ENCODE measurements at regions not wholly inside any gene's neighbourhood (a gene's known extent, or its start where the extent isn't known, plus 50 kb on each side); places are given as distances from the start of the nearest gene placed in this dataset.

DNA sequence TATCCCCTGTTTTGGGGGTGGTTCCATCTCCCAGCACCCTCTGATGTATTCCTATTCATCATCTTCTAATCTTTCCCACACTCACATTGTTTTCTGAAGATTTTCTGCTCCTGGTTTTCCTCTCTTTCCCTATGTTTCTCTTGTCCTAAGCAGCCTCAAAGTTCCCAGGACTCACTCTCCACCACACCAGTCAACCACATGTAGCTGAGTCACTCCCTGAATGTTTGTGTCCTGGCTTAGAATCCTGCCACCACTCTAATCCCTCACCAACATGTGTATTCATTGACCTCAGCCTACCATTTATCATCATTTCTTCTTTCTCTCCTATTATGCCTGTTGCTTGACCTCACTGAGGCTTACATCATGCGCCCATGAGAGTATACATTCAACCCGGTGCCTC is 282.4 kb upstream of the ADAMTS16 start:
- TF ChIP-seq, protein P1, sequence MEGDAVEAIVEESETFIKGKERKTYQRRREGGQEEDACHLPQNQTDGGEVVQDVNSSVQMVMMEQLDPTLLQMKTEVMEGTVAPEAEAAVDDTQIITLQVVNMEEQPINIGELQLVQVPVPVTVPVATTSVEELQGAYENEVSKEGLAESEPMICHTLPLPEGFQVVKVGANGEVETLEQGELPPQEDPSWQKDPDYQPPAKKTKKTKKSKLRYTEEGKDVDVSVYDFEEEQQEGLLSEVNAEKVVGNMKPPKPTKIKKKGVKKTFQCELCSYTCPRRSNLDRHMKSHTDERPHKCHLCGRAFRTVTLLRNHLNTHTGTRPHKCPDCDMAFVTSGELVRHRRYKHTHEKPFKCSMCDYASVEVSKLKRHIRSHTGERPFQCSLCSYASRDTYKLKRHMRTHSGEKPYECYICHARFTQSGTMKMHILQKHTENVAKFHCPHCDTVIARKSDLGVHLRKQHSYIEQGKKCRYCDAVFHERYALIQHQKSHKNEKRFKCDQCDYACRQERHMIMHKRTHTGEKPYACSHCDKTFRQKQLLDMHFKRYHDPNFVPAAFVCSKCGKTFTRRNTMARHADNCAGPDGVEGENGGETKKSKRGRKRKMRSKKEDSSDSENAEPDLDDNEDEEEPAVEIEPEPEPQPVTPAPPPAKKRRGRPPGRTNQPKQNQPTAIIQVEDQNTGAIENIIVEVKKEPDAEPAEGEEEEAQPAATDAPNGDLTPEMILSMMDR (IDR thresholded peaks at IDR 0.05): no peak

DNA sequence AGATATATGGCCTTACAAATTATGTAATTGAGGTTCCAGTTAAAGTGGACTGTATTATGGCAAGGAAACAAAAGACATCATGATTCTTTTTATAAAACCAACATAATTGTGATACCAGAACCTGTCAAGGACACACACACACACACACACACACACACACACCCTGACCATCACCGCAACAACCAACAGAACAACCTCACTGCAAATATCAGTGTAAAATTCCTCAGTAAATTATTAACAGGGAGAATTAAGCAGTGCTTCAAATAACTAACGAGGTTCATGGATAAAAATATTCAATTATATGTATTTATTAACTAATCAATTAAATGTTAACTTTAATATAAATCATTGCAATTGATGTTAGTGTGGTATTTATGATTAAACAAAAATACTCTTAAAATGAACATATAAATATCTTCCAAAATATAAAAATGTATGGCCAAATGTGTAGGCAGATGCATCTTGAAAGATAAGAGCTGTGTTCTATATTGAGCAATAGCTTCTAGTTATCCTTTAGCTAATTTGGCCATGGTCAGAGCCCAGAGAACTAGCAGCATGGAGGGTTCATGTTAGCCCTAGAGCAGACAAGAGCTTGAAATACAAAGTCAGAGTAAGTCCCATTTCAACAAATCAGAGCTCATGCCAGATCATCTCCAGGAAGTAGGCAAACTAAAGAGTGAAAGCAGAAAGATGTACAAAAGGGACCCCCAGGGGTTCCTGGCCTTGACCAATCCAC is 280.5 kb upstream of the ADAMTS16 start:
- TF ChIP-seq, protein P1 (IDR thresholded peaks at IDR 0.05): no peak

DNA sequence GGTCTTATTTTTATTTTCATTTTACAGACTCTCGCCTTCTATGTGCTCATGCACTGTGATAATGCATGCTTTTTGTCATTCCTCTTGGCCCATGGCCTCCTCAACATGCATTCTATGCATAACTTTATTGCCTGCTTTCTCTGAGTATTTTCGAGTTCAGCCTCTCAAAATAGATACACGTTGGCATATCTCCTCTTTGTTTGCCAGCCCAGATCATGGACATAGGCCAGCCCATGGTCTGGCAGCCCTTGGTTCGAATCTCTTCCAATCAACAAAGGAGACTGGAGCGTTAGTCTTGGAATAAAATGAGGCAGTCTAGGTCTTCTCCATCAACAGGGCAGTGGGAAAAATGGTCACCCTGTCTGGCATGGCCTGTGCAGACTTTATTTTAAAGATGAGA is 279.5 kb upstream of the ADAMTS16 start:
- TF ChIP-seq, protein P1 (IDR thresholded peaks at IDR 0.05): no peak

DNA sequence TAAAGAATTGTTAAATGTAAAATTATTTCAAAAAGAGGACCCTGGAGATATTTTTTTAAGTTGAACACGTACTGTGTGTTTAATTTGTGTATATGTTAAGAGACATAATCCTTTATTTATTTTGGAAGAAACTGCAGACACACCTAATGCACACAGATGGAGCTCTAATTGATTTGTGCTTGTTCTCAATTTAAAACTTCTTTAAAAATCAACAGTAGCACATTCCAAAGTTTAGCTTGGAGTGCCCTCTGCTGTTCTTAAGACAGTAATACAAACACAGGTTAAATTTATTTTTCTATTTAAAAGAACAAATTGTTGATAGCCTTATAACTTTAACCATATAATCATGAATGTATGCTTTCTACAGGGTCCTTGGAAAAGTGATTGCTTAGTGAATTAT is 277.6 kb upstream of the ADAMTS16 start:
- TF ChIP-seq, protein P1 (IDR thresholded peaks at IDR 0.05): peak; percentile 76

DNA sequence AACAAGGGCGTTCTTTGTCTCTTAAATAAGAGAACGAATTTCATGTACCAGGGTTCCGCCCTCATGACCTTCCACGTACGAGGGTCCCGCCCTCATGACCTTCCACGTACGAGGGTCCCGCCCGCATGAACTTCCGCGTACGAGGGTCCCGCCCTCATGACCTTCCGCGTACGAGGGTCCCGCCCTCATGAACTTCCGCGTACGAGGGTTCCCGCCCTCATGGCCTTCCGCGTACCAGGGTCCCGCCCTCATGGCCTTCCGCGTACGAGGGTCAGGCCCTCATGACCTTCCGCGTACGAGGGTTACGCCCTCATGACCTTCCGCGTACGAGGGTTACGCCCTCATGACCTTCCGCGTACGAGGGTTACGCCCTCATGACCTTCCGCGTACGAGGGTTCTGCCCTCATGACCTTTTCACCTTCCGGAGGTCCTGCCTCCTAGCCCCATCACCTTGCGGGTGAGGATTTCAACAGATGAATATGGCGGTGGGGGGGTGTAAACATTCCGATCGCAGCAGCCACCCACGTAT is 273.9 kb upstream of the ADAMTS16 start:
- TF ChIP-seq, protein P1 (IDR thresholded peaks at IDR 0.05): no peak

DNA sequence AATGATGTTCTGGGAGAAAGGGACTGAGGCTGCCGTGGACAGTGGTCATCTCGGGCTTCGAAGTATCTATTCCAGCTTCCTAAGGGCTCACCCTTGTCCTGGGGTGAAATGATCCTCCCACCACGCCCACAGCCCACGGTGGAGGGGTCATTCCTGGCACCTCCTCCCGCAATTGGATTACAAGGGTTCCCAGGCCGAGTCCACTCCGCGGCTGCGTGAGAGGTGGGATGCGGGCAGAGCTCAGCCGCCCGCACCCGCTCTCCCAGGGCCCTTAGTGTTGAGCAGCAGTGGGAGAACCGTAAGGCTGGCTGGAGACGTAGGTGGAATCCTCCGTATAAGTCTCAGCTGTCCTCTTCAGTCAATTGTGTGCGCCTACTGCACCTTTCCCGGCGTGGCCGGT is 273.3 kb upstream of the ADAMTS16 start:
- TF ChIP-seq, protein P1 (IDR thresholded peaks at IDR 0.05): no peak

DNA sequence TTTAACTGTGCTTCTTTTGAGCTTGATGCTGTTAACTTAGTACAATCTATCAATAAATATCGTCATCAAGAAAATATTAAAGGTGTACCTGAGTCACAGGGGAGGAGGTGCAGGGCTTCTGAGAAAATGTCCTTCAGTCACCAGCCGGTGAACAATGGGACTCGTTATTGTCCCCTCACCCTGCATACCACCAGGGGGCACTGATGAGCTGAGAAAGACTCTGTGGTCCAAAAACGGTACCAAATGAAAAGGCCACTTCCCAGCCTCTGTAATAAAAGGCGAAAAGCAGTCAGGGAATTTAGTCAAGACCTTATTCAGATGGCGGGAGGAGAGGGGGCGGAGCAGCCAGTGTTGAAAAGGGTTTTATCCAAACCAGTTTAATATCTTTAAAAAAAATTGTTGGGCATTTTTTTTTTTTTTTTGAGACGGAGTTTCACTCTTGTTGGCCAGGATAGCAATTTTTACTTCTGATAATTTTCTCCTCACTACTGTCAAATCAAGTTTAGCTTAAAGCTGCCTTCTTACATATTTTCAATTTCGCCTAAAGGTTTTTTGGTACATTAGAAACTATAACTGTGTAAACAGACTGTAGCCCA is 271.9 kb upstream of the ADAMTS16 start:
- TF ChIP-seq, protein P1 (IDR thresholded peaks at IDR 0.05): peak; percentile 91

Measured in LNCAP (cell line).